ENCODE measurements at regions not wholly inside any gene's neighbourhood (a gene's known extent, or its start where the extent isn't known, plus 50 kb on each side); places are given as distances from the start of the nearest gene placed in this dataset.

DNA sequence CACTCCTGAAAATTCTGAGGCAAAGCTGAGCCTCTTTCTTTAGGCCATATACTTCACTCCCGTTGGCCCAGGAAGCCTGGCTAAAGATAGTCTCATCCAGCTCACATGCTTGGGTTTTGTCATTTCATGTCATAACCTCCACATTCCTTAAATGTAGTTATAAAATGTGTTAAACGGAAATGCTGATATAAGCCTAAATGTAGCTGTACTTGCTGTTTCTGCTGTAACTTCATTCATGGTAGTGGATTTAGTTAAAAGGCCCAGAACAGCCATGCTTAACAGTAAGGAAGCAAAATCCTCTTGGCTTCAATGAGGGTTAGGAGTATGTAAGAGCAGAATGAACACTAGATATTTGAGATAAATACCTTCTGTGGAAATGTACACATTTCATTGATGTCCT is 135.8 kb upstream of the TMEM161B start:
- H4K20me1 ChIP-seq (ENCODE audit: insufficient read depth, low read length), result no peaks in the 10 kb centered on the region
- H3K4me1 ChIP-seq (ENCODE audit: insufficient read depth, low read length), result no peaks in the 10 kb centered on the region
- DNase-seq, result no peak
- no peak overlapping the region for H3K4me2 ChIP-seq (ENCODE audit: insufficient read depth, low read length)
- H3K27me3 ChIP-seq (ENCODE audit: insufficient read depth, low read length, poor library complexity), result no peaks in the 10 kb centered on the region
- no peak for ATAC-seq (ENCODE audit: insufficient read depth, low read depth)
- H3K27ac ChIP-seq (ENCODE audit: low read length), result no peak overlapping the region
- no peaks in the 10 kb centered on the region for H3K9me3 ChIP-seq (ENCODE audit: insufficient read depth, low read length, severe bottlenecking)
- H3K4me3 ChIP-seq (ENCODE audit: low read depth in 1 of 2, low read length in 2 of 2), result no peak overlapping the region
- no peaks in the 10 kb centered on the region for H3K79me2 ChIP-seq (ENCODE audit: insufficient read depth, low read length)
- TF ChIP-seq EZH2 (IDR thresholded peaks at IDR 0.05; ENCODE audit: borderline replicate concordance, low read depth, low read length, severe bottlenecking), result no peak
- TF ChIP-seq, protein P1, sequence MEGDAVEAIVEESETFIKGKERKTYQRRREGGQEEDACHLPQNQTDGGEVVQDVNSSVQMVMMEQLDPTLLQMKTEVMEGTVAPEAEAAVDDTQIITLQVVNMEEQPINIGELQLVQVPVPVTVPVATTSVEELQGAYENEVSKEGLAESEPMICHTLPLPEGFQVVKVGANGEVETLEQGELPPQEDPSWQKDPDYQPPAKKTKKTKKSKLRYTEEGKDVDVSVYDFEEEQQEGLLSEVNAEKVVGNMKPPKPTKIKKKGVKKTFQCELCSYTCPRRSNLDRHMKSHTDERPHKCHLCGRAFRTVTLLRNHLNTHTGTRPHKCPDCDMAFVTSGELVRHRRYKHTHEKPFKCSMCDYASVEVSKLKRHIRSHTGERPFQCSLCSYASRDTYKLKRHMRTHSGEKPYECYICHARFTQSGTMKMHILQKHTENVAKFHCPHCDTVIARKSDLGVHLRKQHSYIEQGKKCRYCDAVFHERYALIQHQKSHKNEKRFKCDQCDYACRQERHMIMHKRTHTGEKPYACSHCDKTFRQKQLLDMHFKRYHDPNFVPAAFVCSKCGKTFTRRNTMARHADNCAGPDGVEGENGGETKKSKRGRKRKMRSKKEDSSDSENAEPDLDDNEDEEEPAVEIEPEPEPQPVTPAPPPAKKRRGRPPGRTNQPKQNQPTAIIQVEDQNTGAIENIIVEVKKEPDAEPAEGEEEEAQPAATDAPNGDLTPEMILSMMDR (IDR thresholded peaks at IDR 0.05; ENCODE audit: borderline replicate concordance, extremely low read depth, low read length, poor library complexity, severe bottlenecking), result no peak
- no peak overlapping the region for H2AFZ ChIP-seq (ENCODE audit: low read depth, low read length)
- no peaks in the 10 kb centered on the region for H3K36me3 ChIP-seq (ENCODE audit: insufficient read depth, low read length)
- no peak overlapping the region for H3K9ac ChIP-seq (ENCODE audit: low read depth, low read length)

GRCh38 chr5:88401686-88402085 is 133.0 kb upstream of the TMEM161B start:
- no peaks in the 10 kb centered on the region for H4K20me1 ChIP-seq (ENCODE audit: insufficient read depth, low read length)
- H3K9ac ChIP-seq (ENCODE audit: low read depth, low read length), result no peak overlapping the region
- no peak overlapping the region for H2AFZ ChIP-seq (ENCODE audit: low read depth, low read length)
- no peaks in the 10 kb centered on the region for H3K4me1 ChIP-seq (ENCODE audit: insufficient read depth, low read length)
- H3K4me2 ChIP-seq (ENCODE audit: insufficient read depth, low read length), result no peak overlapping the region
- H3K9me3 ChIP-seq (ENCODE audit: insufficient read depth, low read length, severe bottlenecking), result no peaks in the 10 kb centered on the region
- H3K79me2 ChIP-seq (ENCODE audit: insufficient read depth, low read length), result no peaks in the 10 kb centered on the region
- no peaks in the 10 kb centered on the region for H3K27me3 ChIP-seq (ENCODE audit: insufficient read depth, low read length, poor library complexity)
- TF ChIP-seq, protein P1 (IDR thresholded peaks at IDR 0.05; ENCODE audit: borderline replicate concordance, extremely low read depth, low read length, poor library complexity, severe bottlenecking), result no peak
- no peak for TF ChIP-seq EZH2 (IDR thresholded peaks at IDR 0.05; ENCODE audit: borderline replicate concordance, low read depth, low read length, severe bottlenecking)
- DNase-seq (no peak), ATAC-seq (ENCODE audit: insufficient read depth, low read depth) (no peak)
- H3K27ac ChIP-seq (ENCODE audit: low read length), result no peak overlapping the region
- no peak overlapping the region for H3K4me3 ChIP-seq (ENCODE audit: low read depth in 1 of 2, low read length in 2 of 2)
- no peaks in the 10 kb centered on the region for H3K36me3 ChIP-seq (ENCODE audit: insufficient read depth, low read length)

DNA sequence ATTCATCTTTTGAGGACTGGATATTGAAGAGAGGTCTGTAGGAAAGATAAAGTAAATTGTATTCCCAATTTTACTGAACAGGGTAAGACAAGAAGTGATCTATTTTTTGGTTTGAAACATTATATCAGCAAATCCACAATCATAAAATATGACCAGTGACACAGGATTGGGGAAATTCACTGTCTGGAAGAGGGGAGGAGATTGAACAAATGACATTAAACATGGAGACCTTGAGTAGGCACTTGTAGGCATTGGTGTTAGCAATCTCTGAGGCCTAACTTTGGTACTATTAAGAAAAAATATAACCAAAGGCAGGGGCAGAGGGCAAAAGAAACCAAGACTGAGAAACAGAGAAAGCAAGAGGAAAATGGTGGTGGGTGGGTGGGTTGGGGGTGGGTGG is 132.6 kb upstream of the TMEM161B start:
- Histone ChIP-seq H3K4me2 (ENCODE audit: insufficient read depth, low read length) (no peak overlapping the region), H3K9ac (ENCODE audit: low read depth, low read length) (no peak overlapping the region), H2AFZ (ENCODE audit: low read depth, low read length) (no peak overlapping the region), H3K4me1 (ENCODE audit: insufficient read depth, low read length) (no peaks in the 10 kb centered on the region), H3K36me3 (ENCODE audit: insufficient read depth, low read length) (no peaks in the 10 kb centered on the region), H3K4me3 (ENCODE audit: low read depth in 1 of 2, low read length in 2 of 2) (no peak overlapping the region), H3K27me3 (ENCODE audit: insufficient read depth, low read length, poor library complexity) (no peaks in the 10 kb centered on the region), H4K20me1 (ENCODE audit: insufficient read depth, low read length) (no peaks in the 10 kb centered on the region), H3K9me3 (ENCODE audit: insufficient read depth, low read length, severe bottlenecking) (no peaks in the 10 kb centered on the region), H3K79me2 (ENCODE audit: insufficient read depth, low read length) (no peaks in the 10 kb centered on the region), H3K27ac (ENCODE audit: low read length) (no peak overlapping the region)
- DNase-seq (no peak), ATAC-seq (ENCODE audit: insufficient read depth, low read depth) (no peak)
- no peak for TF ChIP-seq EZH2 (IDR thresholded peaks at IDR 0.05; ENCODE audit: borderline replicate concordance, low read depth, low read length, severe bottlenecking)
- TF ChIP-seq, protein P1 (IDR thresholded peaks at IDR 0.05; ENCODE audit: borderline replicate concordance, extremely low read depth, low read length, poor library complexity, severe bottlenecking), result no peak

DNA sequence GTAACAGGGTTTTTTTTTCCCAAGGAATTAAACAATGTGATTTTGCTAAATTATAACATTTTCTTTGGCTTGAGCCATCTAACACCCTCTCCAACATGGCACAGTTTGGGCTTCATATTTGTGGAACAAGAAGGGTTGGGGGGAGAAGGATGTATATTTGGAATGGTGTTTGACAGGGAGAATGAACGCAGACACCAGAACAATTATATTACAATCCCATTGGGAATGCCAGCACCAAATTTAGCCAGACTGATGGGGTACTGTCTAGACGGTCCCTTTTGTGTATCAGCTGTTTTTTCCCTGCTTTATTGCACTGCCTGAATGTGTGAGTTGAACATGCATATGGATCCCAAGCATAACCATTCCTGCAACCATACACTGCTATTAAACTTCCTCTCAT is 130.9 kb upstream of the TMEM161B start:
- Histone ChIP-seq H3K9ac (ENCODE audit: low read depth, low read length) (no peak overlapping the region), H3K79me2 (ENCODE audit: insufficient read depth, low read length) (no peaks in the 10 kb centered on the region), H4K20me1 (ENCODE audit: insufficient read depth, low read length) (no peaks in the 10 kb centered on the region), H3K4me1 (ENCODE audit: insufficient read depth, low read length) (no peaks in the 10 kb centered on the region), H2AFZ (ENCODE audit: low read depth, low read length) (no peak overlapping the region), H3K4me3 (ENCODE audit: low read depth in 1 of 2, low read length in 2 of 2) (no peak overlapping the region), H3K4me2 (ENCODE audit: insufficient read depth, low read length) (no peak overlapping the region), H3K27me3 (ENCODE audit: insufficient read depth, low read length, poor library complexity) (no peaks in the 10 kb centered on the region), H3K27ac (ENCODE audit: low read length) (no peak overlapping the region), H3K9me3 (ENCODE audit: insufficient read depth, low read length, severe bottlenecking) (no peaks in the 10 kb centered on the region), H3K36me3 (ENCODE audit: insufficient read depth, low read length) (no peaks in the 10 kb centered on the region)
- DNase-seq (no peak), ATAC-seq (ENCODE audit: insufficient read depth, low read depth) (no peak)
- no peak for TF ChIP-seq EZH2 (IDR thresholded peaks at IDR 0.05; ENCODE audit: borderline replicate concordance, low read depth, low read length, severe bottlenecking)
- TF ChIP-seq, protein P1 (IDR thresholded peaks at IDR 0.05; ENCODE audit: borderline replicate concordance, extremely low read depth, low read length, poor library complexity, severe bottlenecking), result no peak

Data from DND-41 (cell line).